ENCODE measurements at regions not wholly inside any gene's neighbourhood (a gene's known extent, or its start where the extent isn't known, plus 50 kb on each side); places are given as distances from the start of the nearest gene placed in this dataset.

DNA sequence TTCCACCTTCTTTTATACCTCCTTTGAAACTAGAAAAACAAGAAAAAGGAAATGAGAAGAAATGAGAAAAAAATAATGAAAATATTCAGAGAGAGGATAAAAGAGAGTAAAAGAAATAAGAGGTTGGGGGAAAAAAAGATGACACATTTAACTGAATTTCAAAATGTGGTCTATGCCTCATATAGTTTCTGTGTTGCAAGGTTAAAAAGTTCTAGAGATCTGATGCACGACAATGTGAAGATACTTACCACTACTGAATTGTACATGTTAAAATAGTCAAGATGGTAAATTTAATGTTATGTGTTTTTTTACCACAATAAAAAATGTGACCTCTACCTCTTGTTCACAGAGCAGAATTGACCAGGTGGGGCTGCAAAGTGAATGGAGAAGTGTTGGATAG is 314.8 kb upstream of the OR4E1 start:
- H3K9me3 Mint-ChIP-seq (ENCODE audit: unreplicated experiment) = no peaks in the 10 kb centered on the region
- no peaks in the 10 kb centered on the region for H3K36me3 Mint-ChIP-seq (ENCODE audit: low read depth, unreplicated experiment)
- no peak overlapping the region for H3K4me3 Mint-ChIP-seq (ENCODE audit: unreplicated experiment)
- DNase-seq (ENCODE audit: low spot score) = no peak
- no peaks in the 10 kb centered on the region for H3K27me3 Mint-ChIP-seq (ENCODE audit: unreplicated experiment)
- no peak overlapping the region for H3K27ac Mint-ChIP-seq (ENCODE audit: unreplicated experiment)
- no peaks in the 10 kb centered on the region for H3K4me1 Mint-ChIP-seq (ENCODE audit: unreplicated experiment)
- TF ChIP-seq, protein P1, sequence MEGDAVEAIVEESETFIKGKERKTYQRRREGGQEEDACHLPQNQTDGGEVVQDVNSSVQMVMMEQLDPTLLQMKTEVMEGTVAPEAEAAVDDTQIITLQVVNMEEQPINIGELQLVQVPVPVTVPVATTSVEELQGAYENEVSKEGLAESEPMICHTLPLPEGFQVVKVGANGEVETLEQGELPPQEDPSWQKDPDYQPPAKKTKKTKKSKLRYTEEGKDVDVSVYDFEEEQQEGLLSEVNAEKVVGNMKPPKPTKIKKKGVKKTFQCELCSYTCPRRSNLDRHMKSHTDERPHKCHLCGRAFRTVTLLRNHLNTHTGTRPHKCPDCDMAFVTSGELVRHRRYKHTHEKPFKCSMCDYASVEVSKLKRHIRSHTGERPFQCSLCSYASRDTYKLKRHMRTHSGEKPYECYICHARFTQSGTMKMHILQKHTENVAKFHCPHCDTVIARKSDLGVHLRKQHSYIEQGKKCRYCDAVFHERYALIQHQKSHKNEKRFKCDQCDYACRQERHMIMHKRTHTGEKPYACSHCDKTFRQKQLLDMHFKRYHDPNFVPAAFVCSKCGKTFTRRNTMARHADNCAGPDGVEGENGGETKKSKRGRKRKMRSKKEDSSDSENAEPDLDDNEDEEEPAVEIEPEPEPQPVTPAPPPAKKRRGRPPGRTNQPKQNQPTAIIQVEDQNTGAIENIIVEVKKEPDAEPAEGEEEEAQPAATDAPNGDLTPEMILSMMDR (IDR thresholded peaks at IDR 0.05; ENCODE audit: unreplicated experiment) = no peak

DNA sequence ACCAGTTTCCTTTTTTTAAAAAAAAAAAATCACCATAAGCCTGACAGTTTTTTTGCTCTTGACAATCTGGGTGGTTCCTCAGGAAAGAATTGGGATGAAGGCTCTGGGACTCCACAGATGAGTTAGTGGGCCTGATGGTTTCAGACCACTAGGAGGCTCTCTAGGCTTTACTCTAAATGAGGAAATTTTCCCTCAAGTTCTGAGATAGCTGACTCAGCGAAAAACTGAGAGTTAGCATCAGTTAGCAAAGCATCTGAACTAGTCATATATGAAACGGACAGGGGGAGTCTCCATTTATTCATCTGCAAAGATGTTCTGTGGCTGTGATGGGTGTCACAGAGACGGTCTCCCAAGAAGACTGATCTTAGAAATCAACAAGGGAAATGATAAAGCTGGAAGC is 314.3 kb upstream of the OR4E1 start:
- Mint-ChIP-seq H3K4me3 (ENCODE audit: unreplicated experiment) (no peak overlapping the region), H3K9me3 (ENCODE audit: unreplicated experiment) (no peaks in the 10 kb centered on the region), H3K4me1 (ENCODE audit: unreplicated experiment) (no peaks in the 10 kb centered on the region), H3K27ac (ENCODE audit: unreplicated experiment) (no peak overlapping the region), H3K36me3 (ENCODE audit: low read depth, unreplicated experiment) (no peaks in the 10 kb centered on the region), H3K27me3 (ENCODE audit: unreplicated experiment) (no peaks in the 10 kb centered on the region)
- peak; percentile 44 for DNase-seq (ENCODE audit: low spot score)
- TF ChIP-seq, protein P1 (IDR thresholded peaks at IDR 0.05; ENCODE audit: unreplicated experiment) = peak; percentile 59

- Mint-ChIP-seq H3K4me1 (ENCODE audit: unreplicated experiment) (no peaks in the 10 kb centered on the region), H3K27ac (ENCODE audit: unreplicated experiment) (no peak overlapping the region), H3K4me3 (ENCODE audit: unreplicated experiment) (no peak overlapping the region), H3K36me3 (ENCODE audit: low read depth, unreplicated experiment) (no peaks in the 10 kb centered on the region), H3K27me3 (ENCODE audit: unreplicated experiment) (no peaks in the 10 kb centered on the region), H3K9me3 (ENCODE audit: unreplicated experiment) (no peaks in the 10 kb centered on the region)
- TF ChIP-seq, protein P1 (IDR thresholded peaks at IDR 0.05; ENCODE audit: unreplicated experiment) = no peak
- no peak for DNase-seq (ENCODE audit: low spot score)
Observed at GRCh38 chr14:21985081-21985480, 311.5 kb upstream of the OR4E1 start.

GRCh38 chr14:21978999-21979314 is 305.3 kb upstream of the OR4E1 start:
- DNase-seq (ENCODE audit: low spot score) = no peak
- no peaks in the 10 kb centered on the region for H3K9me3 Mint-ChIP-seq (ENCODE audit: unreplicated experiment)
- no peaks in the 10 kb centered on the region for H3K4me1 Mint-ChIP-seq (ENCODE audit: unreplicated experiment)
- no peaks in the 10 kb centered on the region for H3K27me3 Mint-ChIP-seq (ENCODE audit: unreplicated experiment)
- H3K4me3 Mint-ChIP-seq (ENCODE audit: unreplicated experiment) = no peak overlapping the region
- TF ChIP-seq, protein P1 (IDR thresholded peaks at IDR 0.05; ENCODE audit: unreplicated experiment) = no peak
- no peaks in the 10 kb centered on the region for H3K36me3 Mint-ChIP-seq (ENCODE audit: low read depth, unreplicated experiment)
- no peak overlapping the region for H3K27ac Mint-ChIP-seq (ENCODE audit: unreplicated experiment)

GRCh38 chr14:21978184-21978998 is 304.8 kb upstream of the OR4E1 start:
- Mint-ChIP-seq H3K27me3 (ENCODE audit: unreplicated experiment) (no peaks in the 10 kb centered on the region), H3K27ac (ENCODE audit: unreplicated experiment) (no peak overlapping the region), H3K9me3 (ENCODE audit: unreplicated experiment) (no peaks in the 10 kb centered on the region), H3K4me3 (ENCODE audit: unreplicated experiment) (no peak overlapping the region), H3K36me3 (ENCODE audit: low read depth, unreplicated experiment) (no peaks in the 10 kb centered on the region), H3K4me1 (ENCODE audit: unreplicated experiment) (no peaks in the 10 kb centered on the region)
- TF ChIP-seq, protein P1 (IDR thresholded peaks at IDR 0.05; ENCODE audit: unreplicated experiment) = peak; percentile 86
- DNase-seq (ENCODE audit: low spot score) = peak; percentile 68
